ENCODE measurements at regions not wholly inside any gene's neighbourhood (a gene's known extent, or its start where the extent isn't known, plus 50 kb on each side); places are given as distances from the start of the nearest gene placed in this dataset.
"Not testable (repeated sequence)": the region's sequence is repeated elsewhere in the genome, so short reads cannot be mapped to it uniquely, and the experiment has no call there.

DNA sequence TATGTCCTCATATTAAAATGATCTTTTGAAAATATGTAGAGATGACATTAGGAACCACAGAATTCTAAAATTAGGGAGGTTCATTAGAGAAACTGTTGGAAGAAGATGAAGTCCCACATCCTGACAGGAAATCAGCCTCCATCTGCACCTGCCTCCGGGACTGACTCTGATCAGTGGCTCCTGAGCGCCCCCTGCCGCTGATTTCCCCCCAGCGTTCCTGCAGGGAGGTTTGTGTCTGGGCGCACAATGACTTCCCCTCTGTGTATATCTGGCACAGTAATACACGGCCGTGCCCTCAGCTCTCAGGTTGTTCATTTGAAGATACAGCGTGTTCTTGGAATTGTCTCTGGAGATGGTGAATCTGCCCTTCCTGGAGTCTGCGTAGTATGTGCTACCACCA is 883.8 kb downstream of the TMEM121 start:
- DNase-seq (ENCODE audit: low spot score), result not testable (repeated sequence)

DNA sequence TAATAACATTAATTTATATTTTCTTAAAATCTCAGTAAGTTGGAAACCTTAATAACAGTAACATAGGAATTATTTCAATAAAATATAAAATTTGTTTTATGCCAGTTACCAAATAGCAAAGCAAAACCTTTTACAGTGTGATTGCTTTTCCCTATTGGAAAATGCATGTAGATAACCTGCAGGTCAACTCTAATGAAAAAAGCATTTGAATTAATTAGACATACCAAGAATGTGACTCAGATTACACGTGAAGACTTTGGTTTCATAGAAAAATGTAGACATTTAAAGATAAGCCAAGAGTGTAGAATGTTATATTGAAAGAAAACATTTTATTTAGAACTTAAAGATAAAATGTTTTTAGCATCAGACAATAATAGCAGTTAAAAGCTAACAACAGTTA is 888.1 kb downstream of the TMEM121 start:
- no peak for DNase-seq (ENCODE audit: low spot score)

- no peak for DNase-seq (ENCODE audit: low spot score)
These were observed 891.1 kb downstream of the TMEM121 start for GRCh38 chr14:106417224-106418049.

DNA sequence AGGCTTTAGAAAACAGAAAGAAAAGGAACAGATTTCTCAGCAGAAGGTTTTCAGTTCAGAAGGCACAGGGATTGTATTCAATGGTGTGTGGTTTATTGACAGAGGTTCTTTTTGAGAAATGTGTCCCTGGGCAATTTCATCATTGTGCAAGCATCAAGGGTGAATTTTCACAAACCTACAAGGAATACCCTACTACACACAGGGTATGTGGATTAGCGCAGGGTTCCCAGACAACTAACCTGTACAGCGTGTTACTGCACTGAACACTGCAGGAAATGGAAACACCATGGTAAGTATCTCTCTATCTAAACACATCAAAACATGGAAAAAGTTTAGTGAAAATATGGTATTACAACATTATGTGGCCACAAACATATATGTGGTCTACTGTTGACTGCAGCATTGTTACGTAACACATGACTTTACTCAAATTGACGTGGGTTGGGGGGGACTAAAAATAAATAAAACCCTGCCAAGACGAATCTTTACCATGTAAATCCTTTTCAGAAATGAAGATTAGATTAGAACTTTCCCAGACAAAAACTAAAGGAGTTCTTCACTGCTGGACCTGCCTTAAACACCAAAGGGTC is 893.1 kb downstream of the TMEM121 start:
- DNase-seq (ENCODE audit: low spot score), result no peak

GRCh38 chr14:106421431-106422033 is 895.1 kb downstream of the TMEM121 start:
- DNase-seq (ENCODE audit: low spot score), result not testable (repeated sequence)

DNA sequence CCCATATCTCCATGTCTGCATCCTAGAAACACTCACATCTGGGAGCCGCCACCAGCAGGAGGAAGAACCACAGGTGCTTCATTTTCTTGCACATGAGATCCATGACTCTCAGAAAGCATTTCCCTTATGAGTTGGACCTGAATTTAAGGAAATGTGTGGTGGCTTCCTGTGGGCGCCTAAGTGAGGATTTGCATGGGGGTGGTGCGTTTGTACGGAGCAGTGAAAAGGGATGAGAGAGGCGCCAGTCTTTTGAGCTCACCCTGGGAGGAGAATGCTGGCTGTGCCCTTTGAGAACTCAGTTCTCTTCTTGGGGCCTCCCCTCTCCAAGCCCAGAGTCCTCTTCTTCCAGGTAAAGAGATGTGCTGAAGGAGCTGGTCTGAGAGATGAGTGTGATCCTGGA is 895.7 kb downstream of the TMEM121 start:
- DNase-seq (ENCODE audit: low spot score), result no peak

GRCh38 chr14:106425150-106425549 is 898.8 kb downstream of the TMEM121 start:
- not testable (repeated sequence) for DNase-seq (ENCODE audit: low spot score)

DNA sequence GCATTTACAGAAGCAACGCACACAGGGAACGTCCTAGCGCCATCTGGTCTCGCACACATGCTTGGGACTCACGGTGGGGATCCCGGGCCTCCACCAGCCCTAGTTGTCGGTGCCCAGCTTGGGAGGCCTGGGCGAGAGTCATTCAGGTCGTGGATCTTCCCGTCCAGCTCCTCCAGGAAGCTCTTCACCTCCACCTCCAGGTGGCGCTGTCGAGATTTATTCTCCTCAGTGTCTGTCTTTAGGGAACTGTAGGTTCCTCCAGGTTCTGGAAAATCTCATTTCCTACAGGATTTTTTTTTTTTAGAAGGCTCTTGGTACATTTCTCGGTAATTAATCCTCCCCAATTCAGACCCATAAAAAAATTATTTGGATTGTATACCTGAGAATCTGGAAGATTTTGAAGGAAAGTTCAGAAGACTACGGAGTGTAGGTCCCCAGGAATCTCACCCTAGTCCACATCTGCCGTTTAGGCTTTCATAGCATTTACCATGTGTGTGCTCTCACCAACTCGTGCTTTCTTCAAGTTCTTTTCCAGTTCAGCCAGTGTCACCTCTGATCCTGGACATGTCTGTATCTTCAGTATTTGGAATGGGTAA is 910.0 kb downstream of the TMEM121 start:
- DNase-seq (ENCODE audit: low spot score), result no peak

GRCh38 chr14:106442857-106443256 is 916.5 kb downstream of the TMEM121 start:
- no peak for DNase-seq (ENCODE audit: low spot score)

DNA sequence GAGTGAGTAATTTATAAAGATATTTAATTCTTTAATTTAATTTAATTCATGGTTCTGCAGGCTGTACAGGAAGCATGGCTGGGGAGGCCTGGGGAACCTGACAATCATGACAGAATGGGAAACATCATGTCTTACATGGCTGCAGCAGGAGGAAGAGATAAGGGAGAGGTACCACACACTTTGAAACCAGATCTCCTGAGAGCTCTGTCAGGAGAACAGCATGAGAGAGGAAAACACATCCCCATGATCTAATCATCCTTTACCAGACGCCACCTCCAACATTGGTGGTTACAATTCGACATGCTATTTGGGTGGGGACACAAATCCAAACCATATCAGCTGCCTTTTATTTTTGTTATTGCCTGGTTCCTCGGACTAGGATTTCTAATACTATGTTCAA is 928.6 kb downstream of the TMEM121 start:
- DNase-seq (ENCODE audit: low spot score), result no peak

DNA sequence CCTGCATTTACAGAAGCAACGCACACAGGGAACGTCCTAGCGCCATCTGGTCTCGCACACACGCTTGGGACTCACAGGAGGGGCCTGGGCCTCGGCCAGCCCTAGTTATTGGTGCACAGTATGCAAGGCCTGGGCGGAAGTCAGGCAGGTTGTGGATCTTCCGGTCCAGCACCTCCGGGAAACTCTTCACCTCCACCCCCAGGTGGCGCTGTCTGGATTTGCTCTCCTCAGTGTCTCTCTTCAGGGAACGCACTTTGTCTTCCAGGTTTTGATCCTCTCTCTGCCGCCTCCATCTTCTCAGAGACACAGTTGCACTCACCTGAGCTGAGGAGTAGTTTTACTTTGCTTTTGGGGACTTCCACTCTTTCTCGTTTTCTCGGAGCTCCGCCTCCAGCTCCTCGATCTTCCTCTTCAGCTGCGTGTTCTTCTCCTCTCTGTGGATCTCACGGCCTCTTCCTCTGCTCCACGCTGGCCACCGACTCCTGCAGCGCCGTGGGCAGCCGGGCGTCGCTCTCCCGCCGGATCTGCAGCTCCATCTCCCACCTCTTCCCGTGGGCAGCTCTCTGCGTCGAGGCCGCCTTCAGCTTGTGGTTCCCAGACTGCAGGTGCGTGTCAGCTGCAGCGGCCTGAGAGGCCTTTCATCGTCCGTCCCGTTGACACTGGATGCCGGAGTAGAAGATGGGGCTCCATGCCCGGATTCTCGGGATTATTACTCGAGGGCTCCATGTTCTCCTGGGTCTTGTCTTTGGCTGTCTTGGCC is 933.8 kb downstream of the TMEM121 start:
- DNase-seq (ENCODE audit: low spot score), result no peak

DNA sequence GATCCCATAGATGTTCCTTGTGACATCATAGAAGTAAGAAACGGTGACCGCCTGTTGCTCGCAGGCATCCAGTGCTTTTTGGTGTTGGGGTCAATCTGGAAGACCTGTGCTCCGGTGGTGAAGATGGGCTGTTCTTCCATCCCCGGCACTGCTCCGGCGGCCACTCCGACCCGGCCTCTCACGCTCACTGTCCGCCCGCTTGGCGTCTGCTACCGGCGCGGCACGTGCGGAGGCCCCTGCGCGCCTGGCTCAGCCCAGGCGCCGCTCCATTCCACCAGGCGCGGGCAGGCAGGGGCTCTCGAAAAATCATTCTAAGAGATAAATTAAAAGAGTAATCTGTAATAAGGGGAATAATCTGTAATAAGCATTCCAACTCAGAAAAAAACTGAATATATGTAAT is 934.5 kb downstream of the TMEM121 start:
- no peak for DNase-seq (ENCODE audit: low spot score)

DNA sequence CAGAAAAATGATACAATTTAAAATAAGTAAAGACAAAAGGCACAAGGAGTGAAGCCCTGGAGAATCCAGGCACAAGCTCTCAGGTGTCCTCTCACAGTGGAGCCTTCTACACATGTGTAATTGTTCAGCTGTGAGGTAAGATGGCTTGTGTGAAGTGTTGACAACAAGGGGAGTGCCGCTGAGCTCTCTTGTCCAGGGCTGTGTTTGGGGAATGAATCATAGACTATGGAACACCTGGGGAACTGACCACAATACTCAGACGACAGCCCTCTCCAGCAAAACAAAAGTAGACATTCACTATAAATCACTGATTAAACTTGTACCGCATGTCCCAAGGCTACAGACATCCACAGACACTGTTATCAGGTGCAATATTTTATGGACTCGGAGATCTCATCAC is 940.1 kb downstream of the TMEM121 start:
- not testable (repeated sequence) for DNase-seq (ENCODE audit: low spot score)

GRCh38 chr14:106468869-106469268 is 942.5 kb downstream of the TMEM121 start:
- DNase-seq (ENCODE audit: low spot score), result not testable (repeated sequence)

GRCh38 chr14:106470028-106470427 is 943.6 kb downstream of the TMEM121 start:
- DNase-seq (ENCODE audit: low spot score), result not testable (repeated sequence)

DNA sequence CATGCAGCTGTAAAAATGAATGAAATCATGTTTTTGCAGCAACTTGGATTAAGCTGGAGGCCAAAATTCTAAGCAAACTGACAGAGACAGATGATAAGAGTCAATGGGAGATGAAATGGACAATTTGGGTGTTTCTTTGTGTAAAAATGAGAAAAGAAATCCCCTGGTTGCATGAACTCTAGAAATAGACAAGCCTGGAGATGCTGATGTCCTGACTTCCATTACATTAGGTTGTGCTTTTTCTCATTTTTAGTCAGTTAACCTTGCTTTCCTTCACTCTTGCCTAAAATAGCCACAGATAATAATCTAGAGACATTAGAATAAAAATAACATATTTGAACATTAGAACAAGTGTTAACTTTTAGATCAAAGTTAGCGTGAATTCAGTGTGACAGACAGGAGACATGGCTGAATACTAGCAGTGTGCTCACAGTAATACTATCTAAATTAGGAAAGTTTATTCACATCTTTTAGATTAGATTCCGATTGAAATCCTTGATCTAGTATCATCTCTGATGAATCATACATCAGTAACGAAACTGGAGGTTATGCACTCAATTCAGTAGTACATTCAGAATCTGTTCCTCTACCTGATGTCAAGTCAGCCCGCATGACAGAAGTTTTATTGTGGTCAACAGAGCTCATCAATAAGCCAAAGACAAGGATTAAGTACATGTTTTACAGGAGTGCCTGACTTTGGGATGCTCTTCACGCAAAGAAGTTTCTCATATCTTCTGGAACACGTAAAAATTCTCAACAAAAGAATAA is 948.1 kb downstream of the TMEM121 start:
- not testable (repeated sequence) for DNase-seq (ENCODE audit: low spot score)

GRCh38 chr14:106475214-106475613 is 948.8 kb downstream of the TMEM121 start:
- not testable (repeated sequence) for DNase-seq (ENCODE audit: low spot score)

DNA sequence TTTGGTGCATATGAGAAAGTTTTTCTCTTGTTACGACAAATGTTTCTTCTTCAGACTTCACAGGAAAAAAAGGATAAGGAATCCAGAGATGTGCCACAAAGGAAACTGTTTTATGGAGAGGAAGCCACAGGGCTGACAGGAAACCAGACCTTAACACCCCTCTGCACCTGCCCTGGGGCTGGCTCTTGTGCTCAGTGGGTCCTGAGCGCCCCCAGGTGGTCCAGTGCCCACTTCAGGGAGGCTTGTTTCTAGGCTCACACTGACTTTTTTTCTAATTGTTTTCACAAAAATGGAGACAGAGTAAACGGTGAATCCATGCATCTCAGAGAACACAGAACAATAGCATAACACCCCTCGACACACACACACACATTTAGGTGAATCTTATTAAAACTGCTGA is 951.2 kb downstream of the TMEM121 start:
- not testable (repeated sequence) for DNase-seq (ENCODE audit: low spot score)

- not testable (repeated sequence) for DNase-seq (ENCODE audit: low spot score)
These were observed 953.9 kb downstream of the TMEM121 start for GRCh38 chr14:106480287-106480686.

DNA sequence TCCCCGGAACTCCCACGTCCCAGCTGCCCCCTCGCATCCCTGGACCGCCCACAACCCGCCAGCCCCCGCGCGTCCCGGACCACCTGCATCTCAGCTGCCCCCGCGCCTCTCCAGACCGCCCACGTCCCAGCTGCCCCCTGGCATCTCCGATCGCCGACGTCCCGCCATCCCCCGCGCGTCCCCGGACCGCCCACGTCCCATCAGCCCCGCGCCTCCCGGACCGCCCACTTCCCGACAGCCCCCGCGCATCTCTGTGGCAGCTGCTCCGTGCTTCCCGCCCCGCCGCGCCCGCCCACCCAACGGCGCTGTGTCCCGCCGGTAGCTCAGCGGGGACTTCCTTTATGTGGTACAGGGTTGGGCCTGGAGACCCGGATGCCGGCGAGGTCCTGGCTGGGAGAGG is 955.8 kb downstream of the TMEM121 start:
- not testable (repeated sequence) for DNase-seq (ENCODE audit: low spot score)

DNA sequence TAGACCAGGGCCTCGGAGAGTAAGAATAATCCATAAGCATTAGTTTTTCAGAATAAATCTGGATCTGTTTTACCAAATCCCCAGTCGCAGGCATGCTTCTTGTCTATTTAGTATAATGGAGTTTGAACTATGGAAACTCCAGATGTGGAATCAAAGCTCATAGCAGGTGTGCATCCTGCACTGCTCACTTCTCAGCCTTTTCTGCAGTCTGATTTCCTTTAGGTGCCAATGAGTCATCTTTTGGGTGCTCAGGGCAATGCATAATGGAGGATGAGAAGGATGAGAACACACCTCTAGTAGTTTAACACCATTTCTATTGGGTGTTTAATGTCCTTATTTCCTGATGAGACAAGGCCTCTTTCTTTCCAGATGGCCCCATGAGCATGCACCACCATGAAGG is 961.2 kb downstream of the TMEM121 start:
- no peak for DNase-seq (ENCODE audit: low spot score)
